Calu3 (cell line): ENCODE measurements at regions not wholly inside any gene's neighbourhood (a gene's known extent, or its start where the extent isn't known, plus 50 kb on each side); places are given as distances from the start of the nearest gene placed in this dataset.
"Not testable (repeated sequence)": the region's sequence is repeated elsewhere in the genome, so short reads cannot be mapped to it uniquely, and the experiment has no call there.

Experiments
- BruUV-seq: library from RNA; stranded (reverse); fragments of 400-500 nt; replicated peaks from 2 replicates; lab custom pipeline; 2021; lab: Mats Ljungman, UMichigan
- CTCF ChIA-PET: fragments of 300-600 bp; sonication (Branson Sonifier 250); formaldehyde crosslinking; loops from one replicate; lab custom pipeline; 2022; ENCODE audit warnings: antibody characterized with exemption; lab: Charles Lee
- DNase-seq: peaks from one replicate; pipeline ENCODE4 v3.0.0; 2022
- H3K27ac Mint-ChIP-seq: one replicate; pipeline ENCODE4 v1.8.0; 2022; ENCODE audit warnings: mixed read lengths; ENCODE audit not compliant: unreplicated experiment
- H3K27me3 Mint-ChIP-seq: one replicate; pipeline ENCODE4 v1.8.0; 2022; ENCODE audit warnings: mixed read lengths; ENCODE audit not compliant: unreplicated experiment
- H3K36me3 Mint-ChIP-seq: one replicate; pipeline ENCODE4 v1.8.0; 2022; ENCODE audit warnings: mild to moderate bottlenecking, moderate library complexity, mixed read lengths; ENCODE audit not compliant: insufficient read depth, unreplicated experiment
- H3K4me1 Mint-ChIP-seq: one replicate; pipeline ENCODE4 v1.8.0; 2022; ENCODE audit warnings: mild to moderate bottlenecking, low read depth, mixed read lengths; ENCODE audit not compliant: unreplicated experiment
- H3K4me3 Mint-ChIP-seq: one replicate; pipeline ENCODE4 v1.8.0; 2022; ENCODE audit warnings: mild to moderate bottlenecking, low read depth, moderate library complexity, mixed read lengths; ENCODE audit not compliant: unreplicated experiment
- H3K9me3 Mint-ChIP-seq: one replicate; pipeline ENCODE4 v1.8.0; 2022; ENCODE audit warnings: low read depth, mixed read lengths; ENCODE audit not compliant: unreplicated experiment
- intact Hi-C: fragments of 100-400 bp; cut with micrococcal nuclease; formaldehyde crosslinking; loops from one replicate; pipeline ENCODE4 v1.10.0; 2022; ENCODE audit not compliant: unreplicated experiment
- TF ChIP-seq, protein P1 (sequence below): fragments of 200-600 bp; IDR thresholded peaks from one replicate; pipeline ENCODE4 v1.8.0; 2022; ENCODE audit warnings: antibody characterized with exemption; ENCODE audit not compliant: unreplicated experiment

DNA sequence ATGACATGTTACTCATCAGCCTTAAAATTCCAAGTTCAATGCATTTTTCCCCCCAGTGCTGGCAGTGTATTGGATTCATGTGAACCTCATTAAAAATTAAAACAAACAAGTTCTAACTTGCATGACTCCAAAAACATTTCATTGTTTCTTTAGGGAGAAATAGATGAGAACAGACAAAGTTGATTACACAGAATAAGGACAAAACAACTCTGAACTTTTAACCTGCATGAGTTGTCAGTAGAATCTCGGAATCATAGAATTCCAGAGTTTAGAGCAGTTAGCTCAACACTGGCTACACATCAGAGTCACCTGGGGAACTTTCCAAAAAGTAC is 127.5 kb downstream of the TMX1 start:
- CTCF ChIA-PET = no interaction called here
- no peak for DNase-seq
- intact Hi-C loops = no loop called here
- H3K27ac Mint-ChIP-seq = no peak overlapping the region
- TF ChIP-seq, protein P1, sequence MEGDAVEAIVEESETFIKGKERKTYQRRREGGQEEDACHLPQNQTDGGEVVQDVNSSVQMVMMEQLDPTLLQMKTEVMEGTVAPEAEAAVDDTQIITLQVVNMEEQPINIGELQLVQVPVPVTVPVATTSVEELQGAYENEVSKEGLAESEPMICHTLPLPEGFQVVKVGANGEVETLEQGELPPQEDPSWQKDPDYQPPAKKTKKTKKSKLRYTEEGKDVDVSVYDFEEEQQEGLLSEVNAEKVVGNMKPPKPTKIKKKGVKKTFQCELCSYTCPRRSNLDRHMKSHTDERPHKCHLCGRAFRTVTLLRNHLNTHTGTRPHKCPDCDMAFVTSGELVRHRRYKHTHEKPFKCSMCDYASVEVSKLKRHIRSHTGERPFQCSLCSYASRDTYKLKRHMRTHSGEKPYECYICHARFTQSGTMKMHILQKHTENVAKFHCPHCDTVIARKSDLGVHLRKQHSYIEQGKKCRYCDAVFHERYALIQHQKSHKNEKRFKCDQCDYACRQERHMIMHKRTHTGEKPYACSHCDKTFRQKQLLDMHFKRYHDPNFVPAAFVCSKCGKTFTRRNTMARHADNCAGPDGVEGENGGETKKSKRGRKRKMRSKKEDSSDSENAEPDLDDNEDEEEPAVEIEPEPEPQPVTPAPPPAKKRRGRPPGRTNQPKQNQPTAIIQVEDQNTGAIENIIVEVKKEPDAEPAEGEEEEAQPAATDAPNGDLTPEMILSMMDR = no peak
- no peak overlapping the region for H3K4me3 Mint-ChIP-seq
- no TSS peak for BruUV-seq
- H3K27me3 Mint-ChIP-seq = no peaks in the 10 kb centered on the region
- peaks cover 8% of the 10 kb centered on the region for H3K4me1 Mint-ChIP-seq
- no peaks in the 10 kb centered on the region for H3K36me3 Mint-ChIP-seq
- H3K9me3 Mint-ChIP-seq = no peaks in the 10 kb centered on the region

GRCh38 chr14:51368721-51369163 is 128.7 kb downstream of the TMX1 start:
- BruUV-seq = no TSS peak
- no peak for DNase-seq
- intact Hi-C loops = loop anchor here (2.0 kb wide), 1 partner anchor 410 kb away; no protein-coding TSS in a partner anchor
- H3K9me3 Mint-ChIP-seq = no peaks in the 10 kb centered on the region
- CTCF ChIA-PET = no interaction called here
- TF ChIP-seq, protein P1 = no peak
- H3K4me1 Mint-ChIP-seq = peaks cover 8% of the 10 kb centered on the region
- H3K4me3 Mint-ChIP-seq = no peak overlapping the region
- H3K27me3 Mint-ChIP-seq = no peaks in the 10 kb centered on the region
- no peaks in the 10 kb centered on the region for H3K36me3 Mint-ChIP-seq
- H3K27ac Mint-ChIP-seq = no peak overlapping the region

GRCh38 chr14:51369814-51370213 is 129.8 kb downstream of the TMX1 start:
- H3K27me3 Mint-ChIP-seq = no peaks in the 10 kb centered on the region
- H3K9me3 Mint-ChIP-seq = no peaks in the 10 kb centered on the region
- no peaks in the 10 kb centered on the region for H3K36me3 Mint-ChIP-seq
- TF ChIP-seq, protein P1 = peak; percentile 35
- peak; percentile 43 for DNase-seq
- BruUV-seq = no TSS peak
- H3K27ac Mint-ChIP-seq = no peak overlapping the region
- peaks cover 8% of the 10 kb centered on the region for H3K4me1 Mint-ChIP-seq
- CTCF ChIA-PET = no interaction called here
- H3K4me3 Mint-ChIP-seq = no peak overlapping the region
- intact Hi-C loops = loop anchor here (2.0 to 5.0 kb wide), 3 partner anchors 88 to 409 kb away; partner anchors contain the start of gene FRMD6

DNA sequence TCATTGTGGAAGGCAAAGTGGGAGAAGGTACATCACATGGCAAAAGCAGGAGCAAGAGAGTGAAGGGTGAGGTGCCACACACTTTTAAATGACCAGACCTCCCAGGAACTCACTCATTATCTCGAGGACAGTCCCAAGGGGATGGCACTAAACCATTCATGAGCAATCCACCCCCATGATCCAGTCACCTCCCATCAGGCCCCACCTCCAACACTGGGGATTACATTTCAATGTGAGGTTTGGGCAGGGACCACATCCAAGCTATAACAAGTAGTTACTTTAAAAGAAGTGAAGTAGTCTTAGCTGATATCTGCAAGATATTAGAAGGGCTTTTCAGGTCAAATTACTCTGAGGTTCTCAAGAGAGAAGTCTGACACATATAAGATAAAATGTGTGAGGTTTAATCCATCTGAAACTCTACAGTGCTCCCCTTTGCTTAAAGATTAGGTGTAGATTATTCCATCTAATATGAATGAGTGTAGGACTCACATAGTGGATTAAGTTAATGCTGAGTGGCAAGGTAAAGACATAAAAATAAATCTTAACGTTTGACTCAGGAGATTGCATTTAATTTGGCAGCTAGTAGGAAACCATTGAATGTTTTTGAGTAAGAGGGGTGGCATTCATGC is 130.8 kb downstream of the TMX1 start:
- DNase-seq = no peak
- H3K4me1 Mint-ChIP-seq = peaks cover 8% of the 10 kb centered on the region
- H3K36me3 Mint-ChIP-seq = no peaks in the 10 kb centered on the region
- no peak overlapping the region for H3K27ac Mint-ChIP-seq
- H3K27me3 Mint-ChIP-seq = no peaks in the 10 kb centered on the region
- CTCF ChIA-PET = interaction anchor here (0.7 kb wide), 1 partner anchor 183 kb away, joined by 5 read pairs; no protein-coding TSS in a partner anchor
- BruUV-seq = no TSS peak
- no peaks in the 10 kb centered on the region for H3K9me3 Mint-ChIP-seq
- no peak overlapping the region for H3K4me3 Mint-ChIP-seq
- intact Hi-C loops = loop anchor here (5.0 kb wide), 2 partner anchors 89 to 281 kb away; partner anchors contain the start of gene FRMD6
- TF ChIP-seq, protein P1 = no peak

- intact Hi-C loops, BruUV-seq, H3K9me3 Mint-ChIP-seq, H3K4me1 Mint-ChIP-seq, H3K36me3 Mint-ChIP-seq, H3K4me3 Mint-ChIP-seq, DNase-seq, H3K27ac Mint-ChIP-seq, CTCF ChIA-PET, H3K27me3 Mint-ChIP-seq: not testable (repeated sequence)
Measured at GRCh38 chr14:51377186-51377585, 137.1 kb downstream of the TMX1 start.
